RWPE1 (cell line): ENCODE measurements at regions not wholly inside any gene's neighbourhood (a gene's known extent, or its start where the extent isn't known, plus 50 kb on each side); places are given as distances from the start of the nearest gene placed in this dataset.

ENCODE experiments used
- CTCF ChIA-PET: fragments of 350-600 bp; sonication (Branson Sonifier 250); formaldehyde crosslinking; extraction: SDS; loops from one replicate; lab custom pipeline; 2021; lab: Yijun Ruan, JAX
- POLR2A ChIA-PET: fragments of 400-600 bp; formaldehyde crosslinking; extraction: SDS; loops from one replicate; lab custom pipeline; 2020; ENCODE audit warnings: antibody characterized with exemption; ENCODE audit not compliant: low non-redundant PET; lab: Yijun Ruan, JAX
- DNase-seq: peaks from one replicate; pipeline ENCODE4 v3.0.0; 2012; ENCODE audit warnings: low spot score
- H3K27ac ChIP-seq: fragments of 450-650 bp; 2 replicates; pipeline ENCODE4 v1.5.1; 2017
- TF ChIP-seq, protein P1 (sequence below): fragments of 450-650 bp; conservative IDR thresholded peaks from 2 replicates; pipeline ENCODE4 v1.5.1; 2017; ENCODE audit warnings: low read depth, mild to moderate bottlenecking

DNA sequence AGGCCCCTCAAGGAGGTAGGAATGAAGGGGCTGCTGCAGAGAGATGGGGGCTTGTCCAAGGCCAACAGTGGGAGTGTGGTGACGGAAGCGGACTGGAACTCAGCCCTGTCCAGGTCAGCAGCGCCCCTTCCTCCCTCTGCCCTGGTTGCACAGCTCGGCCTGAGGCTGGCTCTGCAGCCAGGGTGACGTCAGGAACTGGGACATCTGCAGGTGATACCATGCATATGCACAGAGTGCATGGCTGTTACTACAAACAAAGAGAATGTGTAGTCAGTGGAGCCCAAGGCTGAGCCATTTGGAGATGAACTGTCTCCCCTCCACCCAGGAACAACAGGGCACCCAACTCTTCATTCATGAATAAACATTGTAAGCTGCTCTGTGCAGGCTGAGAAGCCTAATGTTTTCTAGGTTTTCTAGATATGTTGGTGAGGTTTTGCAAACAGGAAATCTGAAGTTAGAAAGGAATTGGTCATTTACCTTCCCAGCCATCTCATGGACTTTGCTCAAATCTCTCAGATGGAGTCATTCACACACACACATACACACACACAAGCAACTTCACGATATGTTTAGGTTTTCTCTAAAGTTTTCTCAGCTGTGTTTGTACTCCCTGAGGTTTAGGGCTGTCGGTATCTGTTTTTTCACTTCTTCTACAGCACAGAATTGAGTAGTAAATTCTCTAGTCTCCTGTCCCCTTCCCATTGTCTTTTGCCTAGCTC, 117.2 kb downstream of the TLE3 start:
- TF ChIP-seq, protein P1, sequence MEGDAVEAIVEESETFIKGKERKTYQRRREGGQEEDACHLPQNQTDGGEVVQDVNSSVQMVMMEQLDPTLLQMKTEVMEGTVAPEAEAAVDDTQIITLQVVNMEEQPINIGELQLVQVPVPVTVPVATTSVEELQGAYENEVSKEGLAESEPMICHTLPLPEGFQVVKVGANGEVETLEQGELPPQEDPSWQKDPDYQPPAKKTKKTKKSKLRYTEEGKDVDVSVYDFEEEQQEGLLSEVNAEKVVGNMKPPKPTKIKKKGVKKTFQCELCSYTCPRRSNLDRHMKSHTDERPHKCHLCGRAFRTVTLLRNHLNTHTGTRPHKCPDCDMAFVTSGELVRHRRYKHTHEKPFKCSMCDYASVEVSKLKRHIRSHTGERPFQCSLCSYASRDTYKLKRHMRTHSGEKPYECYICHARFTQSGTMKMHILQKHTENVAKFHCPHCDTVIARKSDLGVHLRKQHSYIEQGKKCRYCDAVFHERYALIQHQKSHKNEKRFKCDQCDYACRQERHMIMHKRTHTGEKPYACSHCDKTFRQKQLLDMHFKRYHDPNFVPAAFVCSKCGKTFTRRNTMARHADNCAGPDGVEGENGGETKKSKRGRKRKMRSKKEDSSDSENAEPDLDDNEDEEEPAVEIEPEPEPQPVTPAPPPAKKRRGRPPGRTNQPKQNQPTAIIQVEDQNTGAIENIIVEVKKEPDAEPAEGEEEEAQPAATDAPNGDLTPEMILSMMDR = no peak
- CTCF ChIA-PET = no interaction called here
- POLR2A ChIA-PET = no interaction called here

DNA sequence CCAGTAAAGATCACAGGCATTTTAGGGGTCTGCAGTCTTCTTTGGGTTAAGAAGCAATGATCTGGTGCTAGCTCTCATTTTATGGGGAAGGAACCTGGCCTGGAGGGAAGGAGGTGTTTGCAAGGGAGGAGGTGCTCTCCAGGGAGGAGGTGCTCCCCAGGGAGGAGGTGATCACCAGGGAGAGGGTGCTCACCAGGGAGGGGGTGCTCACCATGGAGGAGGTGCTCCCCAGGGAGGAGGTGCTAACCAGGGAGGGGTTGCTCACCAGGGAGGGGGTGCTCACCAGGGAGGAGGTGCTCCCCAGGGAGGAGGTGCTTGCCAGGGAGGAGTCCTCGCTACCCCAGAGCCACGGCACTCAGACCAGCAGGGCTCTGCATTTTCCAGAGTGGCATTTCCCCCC, 115.7 kb downstream of the TLE3 start:
- ChIA-PET POLR2A (no interaction called here), CTCF (no interaction called here)
- TF ChIP-seq, protein P1 = no peak
- no peak for DNase-seq
- no peak overlapping the region for H3K27ac ChIP-seq

More for the DNA sequence above, 117.2 kb downstream of the TLE3 start:
- no peak for DNase-seq
- no peak overlapping the region for H3K27ac ChIP-seq

DNA sequence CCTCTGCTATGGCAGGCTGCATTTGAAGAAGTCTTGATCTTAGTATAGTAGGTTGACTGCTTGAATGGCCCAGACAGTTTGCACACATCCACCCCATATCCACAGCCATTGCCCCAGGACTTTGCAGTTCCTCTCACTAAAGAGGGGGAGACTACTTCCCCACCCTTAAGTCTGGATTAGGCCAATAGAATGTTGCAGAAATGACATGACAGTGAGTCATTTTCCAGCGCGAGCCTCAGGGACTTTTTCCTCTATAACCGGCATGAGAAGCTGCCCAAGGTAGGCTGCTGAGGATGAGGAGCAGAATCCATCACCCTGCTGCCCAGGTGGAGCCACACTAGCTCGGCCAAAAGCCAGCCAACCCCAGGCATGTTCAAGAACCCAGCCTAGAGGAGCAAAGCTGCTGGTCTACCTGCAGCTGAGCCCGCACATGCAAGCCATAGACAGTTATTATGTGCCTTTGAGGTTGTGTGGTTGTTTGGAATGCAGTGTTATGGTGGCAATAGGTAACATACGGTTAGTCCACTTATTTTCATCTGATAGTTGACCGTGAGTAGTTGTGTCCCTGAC, 113.9 kb downstream of the TLE3 start:
- CTCF ChIA-PET = no interaction called here
- DNase-seq = peak; percentile 65
- POLR2A ChIA-PET = no interaction called here
- H3K27ac ChIP-seq = no peak overlapping the region
- TF ChIP-seq, protein P1 = no peak

DNA sequence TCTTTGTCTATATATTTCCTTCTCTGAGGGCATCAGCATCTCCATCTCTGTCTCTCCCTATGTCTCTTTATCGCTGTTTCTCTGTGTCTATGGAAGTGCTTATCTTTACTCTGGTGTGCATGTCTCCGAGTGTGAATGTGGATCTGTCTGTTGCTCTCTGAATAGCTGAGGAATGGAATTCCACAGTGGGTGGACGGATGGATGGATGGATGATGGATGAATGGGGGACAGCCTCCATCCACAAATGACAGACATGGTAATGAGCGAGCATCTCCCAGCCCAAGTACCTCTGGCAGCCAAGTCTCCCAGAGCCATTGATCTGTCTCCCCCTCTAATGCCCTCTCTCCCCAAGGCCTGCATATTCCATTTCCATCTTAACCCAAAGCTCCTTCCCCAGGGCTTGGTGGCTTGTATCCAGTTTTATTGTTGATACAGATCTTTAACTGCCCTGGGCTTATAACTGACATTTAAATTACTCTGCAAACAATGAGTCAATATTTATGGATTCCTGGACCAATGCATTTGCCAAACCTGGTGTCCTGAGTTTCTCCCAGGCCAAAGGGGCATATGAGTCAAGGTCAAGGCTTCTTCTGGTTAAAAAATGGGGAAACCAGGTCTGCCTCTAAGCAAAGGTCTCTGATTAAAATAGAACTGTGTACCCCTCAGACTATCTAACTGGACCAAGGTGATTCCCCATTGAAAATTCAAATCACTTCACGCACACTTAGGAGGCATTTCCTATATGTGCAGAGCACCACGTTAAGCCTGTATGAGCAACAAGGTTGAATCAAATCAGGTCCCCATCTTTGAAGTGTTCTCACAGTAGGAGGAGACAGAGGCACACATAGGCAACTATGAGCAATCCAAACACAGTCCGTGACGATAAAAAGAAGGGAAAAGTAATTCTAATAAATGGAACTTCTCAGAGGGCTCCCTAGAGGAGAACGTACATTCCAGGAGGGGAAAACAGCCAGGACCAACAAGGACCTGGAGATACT, 109.9 kb downstream of the TLE3 start:
- POLR2A ChIA-PET = no interaction called here
- TF ChIP-seq, protein P1 = no peak
- CTCF ChIA-PET = no interaction called here
- peak; percentile 21 for DNase-seq
- no peak overlapping the region for H3K27ac ChIP-seq

DNA sequence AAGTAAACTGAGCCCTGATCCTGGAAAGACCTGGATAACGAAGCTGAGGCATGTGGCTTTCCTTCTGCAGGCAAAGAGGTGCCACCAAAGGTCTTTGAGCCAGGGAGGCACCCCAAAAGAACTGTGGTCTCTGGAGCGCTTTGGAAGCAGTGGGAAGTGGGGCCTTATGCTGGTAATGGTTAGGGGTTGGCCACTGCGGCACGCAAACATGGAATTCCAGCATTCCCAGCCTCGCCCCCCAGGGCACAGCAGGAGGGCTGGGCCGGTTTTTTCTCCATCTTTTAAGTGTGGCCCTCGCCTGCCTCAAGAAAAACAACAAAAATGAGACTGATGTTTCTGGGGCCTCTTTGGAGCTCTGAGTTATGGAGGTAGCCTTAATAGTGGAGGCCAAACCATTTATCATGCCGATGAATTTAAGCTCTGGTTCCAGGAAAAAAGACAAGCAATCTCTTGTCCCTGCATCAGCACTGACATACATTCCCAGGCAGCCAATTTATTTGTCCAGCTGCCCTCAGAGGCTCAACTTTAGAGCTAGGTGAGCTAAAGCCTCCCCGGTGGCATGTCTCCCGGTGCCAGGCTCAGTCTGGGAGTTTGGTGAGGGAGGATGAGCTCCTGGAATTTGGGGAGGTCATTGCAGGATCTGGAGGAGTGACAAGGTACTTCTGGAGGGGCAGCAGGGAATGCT, 109.0 kb downstream of the TLE3 start:
- TF ChIP-seq, protein P1 = no peak
- ChIA-PET CTCF (no interaction called here), POLR2A (no interaction called here)
- DNase-seq = no peak
- no peak overlapping the region for H3K27ac ChIP-seq
